Left lung (tissue), 4 donors: ENCODE measurements at regions not wholly inside any gene's neighbourhood (a gene's known extent, or its start where the extent isn't known, plus 50 kb on each side); places are given as distances from the start of the nearest gene placed in this dataset.

Experiments used
- ATAC-seq: fragments of 200-7000 bp; cut with Tn5 transposase; one replicate; pipeline ENCODE4 v1.9.1; 2020; ENCODE audit warnings: moderate library complexity
- DNase-seq, 4 donors: peaks; one replicate each; pipeline ENCODE4 v3.0.0-alpha.2; 2013 to 2020
- H3K27ac ChIP-seq, 2 donors: fragments of 200-600 bp; sonication (generic) in 1 of 2; one replicate each; pipeline versions ENCODE4 v1.5.0 to v1.8.0; 2020 to 2021
- H3K27me3 ChIP-seq, 2 donors: fragments of 200-600 bp; sonication (generic) in 1 of 2; one replicate each; pipeline versions ENCODE4 v1.5.0 to v1.8.0; 2020 to 2021
- H3K36me3 ChIP-seq, 2 donors: fragments of 200-600 bp; sonication (generic) in 1 of 2; one replicate each; pipeline versions ENCODE4 v1.5.0 to v1.8.0; 2020 to 2021
- H3K4me1 ChIP-seq, 2 donors: fragments of 200-600 bp; one replicate each; pipeline ENCODE4 v1.8.0; 2021
- H3K4me3 ChIP-seq, 2 donors: fragments of 200-600 bp; sonication (generic) in 1 of 2; one replicate each; pipeline versions ENCODE4 v1.5.0 to v1.8.0; 2020 to 2021; ENCODE audit warnings: mild to moderate bottlenecking in 1 of 2
- H3K9me3 ChIP-seq, 2 donors: fragments of 200-600 bp; sonication (generic) in 1 of 2; one replicate each; pipeline versions ENCODE4 v1.5.0 to v1.8.0; 2020 to 2021
- intact Hi-C, 2 donors: fragments of 100-400 bp; cut with DNase I; formaldehyde crosslinking; loops; one replicate each; pipeline versions ENCODE4 v1.11.2 to v1.14.2; 2022
- TF ChIP-seq, protein P1 (sequence below), 2 donors: fragments of 200-600 bp; sonication (generic) in 1 of 2; IDR thresholded peaks; one replicate each; pipeline versions ENCODE4 v1.5.0 to v1.8.0; 2021; ENCODE audit warnings: antibody characterized with exemption in 2 of 2
- donor health status: DM: no; HTN: yes; CAD: no.
- donor health status: DM: no; HTN: no; CAD: no.

DNA sequence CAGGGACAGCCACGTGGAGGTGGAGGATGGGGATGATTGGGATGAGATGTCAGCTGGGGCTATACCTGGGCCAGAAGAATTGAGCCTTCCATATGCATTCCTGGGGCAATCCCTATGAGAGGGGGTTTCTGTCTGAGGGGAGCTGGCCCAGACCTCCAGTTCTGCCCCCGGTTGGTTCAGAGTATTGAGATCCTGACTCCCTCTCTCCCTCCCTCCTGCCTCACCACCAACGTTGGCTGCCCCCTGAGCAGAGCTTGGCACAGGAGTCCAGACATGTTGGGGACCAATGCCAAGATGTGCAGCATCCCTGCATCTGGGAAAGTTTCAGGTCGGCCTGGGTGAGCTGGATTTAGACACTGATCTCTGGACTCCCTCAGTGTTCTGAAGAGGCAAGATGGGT is 575.2 kb upstream of the MKI67 start:
- TF ChIP-seq, protein P1, sequence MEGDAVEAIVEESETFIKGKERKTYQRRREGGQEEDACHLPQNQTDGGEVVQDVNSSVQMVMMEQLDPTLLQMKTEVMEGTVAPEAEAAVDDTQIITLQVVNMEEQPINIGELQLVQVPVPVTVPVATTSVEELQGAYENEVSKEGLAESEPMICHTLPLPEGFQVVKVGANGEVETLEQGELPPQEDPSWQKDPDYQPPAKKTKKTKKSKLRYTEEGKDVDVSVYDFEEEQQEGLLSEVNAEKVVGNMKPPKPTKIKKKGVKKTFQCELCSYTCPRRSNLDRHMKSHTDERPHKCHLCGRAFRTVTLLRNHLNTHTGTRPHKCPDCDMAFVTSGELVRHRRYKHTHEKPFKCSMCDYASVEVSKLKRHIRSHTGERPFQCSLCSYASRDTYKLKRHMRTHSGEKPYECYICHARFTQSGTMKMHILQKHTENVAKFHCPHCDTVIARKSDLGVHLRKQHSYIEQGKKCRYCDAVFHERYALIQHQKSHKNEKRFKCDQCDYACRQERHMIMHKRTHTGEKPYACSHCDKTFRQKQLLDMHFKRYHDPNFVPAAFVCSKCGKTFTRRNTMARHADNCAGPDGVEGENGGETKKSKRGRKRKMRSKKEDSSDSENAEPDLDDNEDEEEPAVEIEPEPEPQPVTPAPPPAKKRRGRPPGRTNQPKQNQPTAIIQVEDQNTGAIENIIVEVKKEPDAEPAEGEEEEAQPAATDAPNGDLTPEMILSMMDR (IDR thresholded peaks at IDR 0.05), result no peak

DNA sequence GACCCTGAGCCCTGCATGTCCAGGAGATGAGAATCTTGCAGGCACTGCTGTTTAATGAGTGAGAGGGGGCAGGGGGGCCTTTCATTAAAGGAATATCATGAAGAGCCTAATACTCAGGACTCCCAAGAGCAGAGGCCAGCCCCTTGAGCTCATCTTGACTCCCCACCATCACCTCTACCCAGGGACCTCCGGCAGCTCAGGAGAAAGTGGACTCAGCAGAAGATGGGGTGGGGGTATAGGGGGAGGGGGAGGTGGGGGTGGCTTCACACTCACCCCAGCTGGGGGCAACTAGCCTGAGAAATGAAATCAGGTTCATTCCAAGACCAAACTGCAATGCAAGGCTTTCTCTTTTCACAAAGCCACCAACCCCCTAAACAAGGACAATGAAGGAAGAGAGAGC is 575.6 kb upstream of the MKI67 start:
- Histone ChIP-seq H3K27me3 (peaks cover 0 to 18% of the 10 kb centered on the region in 2 donors), H3K4me3 (no peak overlapping the region), H3K4me1 (no peaks in the 10 kb centered on the region), H3K36me3 (no peaks in the 10 kb centered on the region), H3K9me3 (no peaks in the 10 kb centered on the region), H3K27ac (no peak overlapping the region)
- TF ChIP-seq, protein P1 (IDR thresholded peaks at IDR 0.05), result no peak
- intact Hi-C loops, result no loop called here
- ATAC-seq, result no peak
- no peak for DNase-seq

More for the DNA sequence above, 575.2 kb upstream of the MKI67 start:
- H3K27me3 ChIP-seq, result peaks cover 0 to 14% of the 10 kb centered on the region in 2 donors
- H3K27ac ChIP-seq, result no peak overlapping the region
- H3K4me3 ChIP-seq, result no peak overlapping the region
- intact Hi-C loops, result no loop called here
- no peaks in the 10 kb centered on the region for H3K9me3 ChIP-seq
- H3K4me1 ChIP-seq, result no peaks in the 10 kb centered on the region
- no peaks in the 10 kb centered on the region for H3K36me3 ChIP-seq
- DNase-seq (no peak), ATAC-seq (no peak)

DNA sequence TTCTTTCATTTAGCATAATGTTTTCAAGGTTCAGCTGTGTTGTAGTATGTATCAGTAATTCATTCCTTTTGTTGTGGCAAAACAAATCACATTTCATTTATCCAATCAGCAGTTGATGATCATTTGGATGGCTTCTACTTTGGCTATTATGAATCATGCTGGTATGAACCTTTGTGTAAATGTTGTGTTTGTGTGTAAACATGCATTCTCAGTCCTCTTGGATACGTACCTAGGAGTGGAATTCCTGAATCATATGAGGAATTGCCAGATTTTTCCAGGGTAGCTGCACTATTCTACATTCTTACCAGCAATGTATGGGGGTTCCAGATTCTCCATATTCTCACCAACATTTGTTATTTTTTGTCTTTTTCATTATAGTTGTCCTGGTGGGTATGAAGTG is 578.5 kb upstream of the MKI67 start:
- ATAC-seq, result no peak

DNA sequence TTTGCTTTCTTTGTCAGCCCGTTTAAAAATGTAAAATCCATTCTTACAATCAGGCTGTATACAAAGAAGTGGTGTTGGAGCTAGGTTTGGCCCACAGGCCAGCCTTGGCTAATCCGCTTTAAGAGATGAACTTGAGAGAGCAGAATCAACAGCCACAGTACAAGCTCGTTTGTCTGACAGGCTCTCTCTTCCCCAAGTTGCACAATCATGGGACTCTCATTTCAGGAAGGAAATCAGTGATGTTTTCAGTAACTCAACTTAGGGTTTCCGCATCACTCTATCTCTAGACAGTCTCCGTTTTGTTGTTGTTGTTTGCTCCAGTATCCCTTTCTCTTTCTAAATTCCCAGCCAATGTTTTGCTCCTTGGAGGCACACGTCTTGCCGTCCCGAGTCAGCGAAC is 582.0 kb upstream of the MKI67 start:
- Histone ChIP-seq H3K9me3 (no peaks in the 10 kb centered on the region), H3K27me3 (peaks cover 0 to 41% of the 10 kb centered on the region in 2 donors), H3K4me1 (no peaks in the 10 kb centered on the region), H3K36me3 (no peaks in the 10 kb centered on the region), H3K27ac (no peak overlapping the region), H3K4me3 (no peak overlapping the region)
- DNase-seq (no peak), ATAC-seq (no peak)
- TF ChIP-seq, protein P1 (IDR thresholded peaks at IDR 0.05), result no peak
- intact Hi-C loops, result no loop called here

More for the DNA sequence above, 578.5 kb upstream of the MKI67 start:
- H3K4me3 ChIP-seq, result no peak overlapping the region
- DNase-seq, result no peak
- TF ChIP-seq, protein P1 (IDR thresholded peaks at IDR 0.05), result no peak
- no peaks in the 10 kb centered on the region for H3K4me1 ChIP-seq
- peaks cover 0 to 28% of the 10 kb centered on the region in 2 donors for H3K27me3 ChIP-seq
- intact Hi-C loops, result no loop called here
- H3K9me3 ChIP-seq, result no peaks in the 10 kb centered on the region
- no peaks in the 10 kb centered on the region for H3K36me3 ChIP-seq
- H3K27ac ChIP-seq, result no peak overlapping the region

DNA sequence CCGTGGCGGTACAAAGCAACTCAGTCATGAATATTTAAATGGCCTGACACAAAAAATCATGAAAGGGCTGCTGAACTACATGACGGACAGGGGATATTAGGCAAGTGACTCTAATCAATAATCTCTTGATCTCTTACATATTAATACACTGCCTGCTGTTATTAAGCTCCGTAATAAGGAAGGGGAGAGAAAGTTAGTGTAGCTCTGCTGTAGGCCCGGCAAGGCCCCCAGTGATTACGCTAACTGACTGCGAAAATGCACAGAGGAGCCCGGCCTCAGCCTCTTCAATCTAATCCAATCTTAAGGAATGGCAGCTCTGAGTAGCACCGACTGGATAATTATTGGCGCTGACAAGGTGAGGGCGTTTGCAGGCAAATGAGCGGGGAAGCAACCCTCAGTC is 583.5 kb upstream of the MKI67 start:
- H3K4me3 ChIP-seq, result no peak overlapping the region
- ATAC-seq, result no peak
- no peaks in the 10 kb centered on the region for H3K36me3 ChIP-seq
- no peak for DNase-seq
- no peaks in the 10 kb centered on the region for H3K9me3 ChIP-seq
- TF ChIP-seq, protein P1 (IDR thresholded peaks at IDR 0.05), result no peak
- H3K27me3 ChIP-seq, result peaks cover 0 to 36% of the 10 kb centered on the region in 2 donors
- H3K27ac ChIP-seq, result no peak overlapping the region
- intact Hi-C loops, result no loop called here
- no peaks in the 10 kb centered on the region for H3K4me1 ChIP-seq
